ENCODE measurements at regions not wholly inside any gene's neighbourhood (a gene's known extent, or its start where the extent isn't known, plus 50 kb on each side); places are given as distances from the start of the nearest gene placed in this dataset.

DNA sequence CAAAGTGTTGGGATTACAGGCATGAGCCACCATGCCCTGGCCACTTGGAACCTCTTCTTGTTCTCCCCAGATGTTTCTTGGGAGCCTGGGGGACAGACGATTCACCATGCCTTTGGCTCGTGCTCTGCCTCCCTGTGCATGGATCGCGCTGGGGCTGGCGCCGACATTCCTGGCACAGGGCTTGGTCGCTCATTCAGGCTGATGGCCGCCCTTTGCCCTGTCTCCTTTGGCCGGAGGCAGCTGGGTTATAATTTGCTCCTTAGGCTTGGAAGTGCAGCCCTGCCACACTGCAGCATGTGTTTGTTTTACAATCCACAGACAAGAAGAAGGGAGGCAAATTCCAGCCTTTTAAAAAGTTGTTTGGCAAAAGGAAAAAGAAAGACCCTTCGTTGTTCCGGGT, 115.3 kb downstream of the AASDH start:
- H3K79me2 ChIP-seq (ENCODE audit: control insufficient read depth in 1 of 2, insufficient read depth in 2 of 2, low read length in 2 of 2), result no peaks in the 10 kb centered on the region
- H3K4me3 ChIP-seq (ENCODE audit: extremely low read depth in 1 of 4, insufficient read depth in 2 of 4, low read depth in 3 of 4, low read length in 4 of 4), result no peak overlapping the region
- WGBS, 2 experiments (ENCODE audit: extremely low coverage in 1 of 2, insufficient coverage in 1 of 2, insufficient read length in 1 of 2, insufficient replicate concordance in 2 of 2, low coverage in 1 of 2, low lambda C conversion rate in 2 of 2, missing lambda C conversion rate in 1 of 2), result 96% methylated on average over 11 of the region's 11 CpGs; no CpG with 5 or more reads in 1 of the 2 experiments
- H2BK12ac ChIP-seq (ENCODE audit: low read depth, low read length), result no peak overlapping the region
- ChIA-PET POLR2A (ENCODE audit: partially characterized antibody) (no interaction called here), CTCF (ENCODE audit: partially characterized antibody) (interaction anchor here (1.2 kb wide), 1 partner anchor 202 kb away, joined by 4 read pairs; no protein-coding TSS in a partner anchor)
- H3K27me3 ChIP-seq (replicated peaks in 1 of 4; ENCODE audit: control insufficient read depth in 3 of 4, extremely low read depth in 1 of 4, insufficient read depth in 3 of 4, low read length in 3 of 4), result no peaks in the 10 kb centered on the region
- H3K9me3 ChIP-seq (ENCODE audit: insufficient read depth in 2 of 2, low read depth in 1 of 2, low read length in 1 of 2), result no peaks in the 10 kb centered on the region
- no peak overlapping the region for H2AFZ ChIP-seq (ENCODE audit: low read length)
- H3K79me1 ChIP-seq (ENCODE audit: low read depth, low read length), result no peaks in the 10 kb centered on the region
- no peak overlapping the region for H3K27ac ChIP-seq (ENCODE audit: low read depth, low read length)
- H2BK20ac ChIP-seq (ENCODE audit: low read length), result no peak overlapping the region
- no peak overlapping the region for H3K23ac ChIP-seq (ENCODE audit: insufficient read length)
- no peaks in the 10 kb centered on the region for H3K36me3 ChIP-seq (ENCODE audit: control insufficient read depth in 2 of 4, insufficient read depth in 4 of 4, low read length in 3 of 4)
- H3K4me1 ChIP-seq (replicated peaks in 1 of 4; ENCODE audit: control insufficient read depth in 3 of 4, insufficient read depth in 4 of 4, low read length in 3 of 4), result no peaks in the 10 kb centered on the region
- DNase-seq (ENCODE audit: low read depth in 1 of 2, low spot score in 2 of 2) (no peak), FAIRE-seq (no peak)
- no peak overlapping the region for H3K4me2 ChIP-seq (ENCODE audit: insufficient read depth in 1 of 2, low read depth in 2 of 2, low read length in 2 of 2)
- no peak overlapping the region for H3K9ac ChIP-seq (replicated peaks in 1 of 4; ENCODE audit: extremely low read depth in 1 of 4, low read depth in 3 of 4, low read length in 3 of 4)
- H2BK120ac ChIP-seq (replicated peaks; ENCODE audit: low read depth, low read length), result no peak overlapping the region
- H3K14ac ChIP-seq (ENCODE audit: insufficient read length), result no peak overlapping the region
- no peak overlapping the region for H2BK15ac ChIP-seq (ENCODE audit: low read length)
- H3K23me2 ChIP-seq (ENCODE audit: low read depth, low read length), result no peaks in the 10 kb centered on the region
- H4K8ac ChIP-seq (ENCODE audit: extremely low read depth, insufficient read depth, low read length), result no peak overlapping the region
- H2BK5ac ChIP-seq (ENCODE audit: low read depth, low read length), result no peak overlapping the region
- no peak overlapping the region for H3K4ac ChIP-seq (replicated peaks; ENCODE audit: insufficient read length, low read depth, low read length)
- H2AK5ac ChIP-seq (ENCODE audit: low read depth, low read length), result no peak overlapping the region
- no peak overlapping the region for H4K91ac ChIP-seq (replicated peaks; ENCODE audit: insufficient read length, low read length)
- H4K5ac ChIP-seq (ENCODE audit: insufficient read length, low read depth, low read length), result no peak overlapping the region
- no peak overlapping the region for H3K56ac ChIP-seq (replicated peaks; ENCODE audit: insufficient read length, low read depth, low read length)
- peaks cover 0 to 1% of the 10 kb centered on the region in 2 experiments for H4K20me1 ChIP-seq (replicated peaks in 1 of 2; ENCODE audit: control insufficient read depth in 1 of 2, insufficient read depth in 2 of 2, low read length in 2 of 2)
- H3K18ac ChIP-seq (ENCODE audit: extremely low read depth, low read length), result no peak overlapping the region
- TF ChIP-seq KDM1A (IDR thresholded peaks at IDR 0.05; ENCODE audit: borderline replicate concordance, low read length), result no peak
- TF ChIP-seq TCF12 (IDR thresholded peaks at IDR 0.05; ENCODE audit: low read depth, low read length), result no peak
- no peak for TF ChIP-seq GABPA (IDR thresholded peaks at IDR 0.05; ENCODE audit: borderline replicate concordance, insufficient read depth, low read length)
- TF ChIP-seq RNF2 (IDR thresholded peaks at IDR 0.05; ENCODE audit: borderline replicate concordance, low read depth, low read length, missing control alignments, poor library complexity, severe bottlenecking), result no peak
- no peak for TF ChIP-seq CREB1 (IDR thresholded peaks at IDR 0.05)
- TF ChIP-seq E2F6 (IDR thresholded peaks at IDR 0.05), result no peak
- no peak for TF ChIP-seq CHD1 (IDR thresholded peaks at IDR 0.05; ENCODE audit: low read depth, low read length)
- TF ChIP-seq EZH2 (IDR thresholded peaks at IDR 0.05; ENCODE audit: low read depth, low read length, severe bottlenecking), result no peak
- no peak for TF ChIP-seq POU5F1 (IDR thresholded peaks at IDR 0.05; ENCODE audit: low read depth, low read length)
- TF ChIP-seq HDAC2 (IDR thresholded peaks at IDR 0.05; ENCODE audit: borderline replicate concordance in 1 of 2, low read depth in 2 of 2, low read length in 2 of 2), result no peak
- TF ChIP-seq USF2 (IDR thresholded peaks at IDR 0.05; ENCODE audit: low read length), result no peak
- TF ChIP-seq POLR2AphosphoS5 (IDR thresholded peaks at IDR 0.05; ENCODE audit: low read depth, low read length), result no peak
- TF ChIP-seq KDM4A (IDR thresholded peaks at IDR 0.05; ENCODE audit: low read depth, low read length, severe bottlenecking), result no peak
